ENCODE measurements at regions not wholly inside any gene's neighbourhood (a gene's known extent, or its start where the extent isn't known, plus 50 kb on each side); places are given as distances from the start of the nearest gene placed in this dataset.

GRCh38 chr11:33620423-33621171 lies 80.0 kb downstream of the C11orf91 start:
- FAIRE-seq (no peak), DNase-seq (peak in 1 of 5 donors; percentile 32)
- Histone ChIP-seq H3K4me1 (ENCODE audit: control insufficient read depth in 2 of 3, insufficient read depth in 2 of 3, low read depth in 1 of 3, low read length in 3 of 3) (no peaks in the 10 kb centered on the region), H3K9ac (ENCODE audit: low read length in 3 of 3) (no peak overlapping the region), H3K9me3 (ENCODE audit: control insufficient read depth in 2 of 3, insufficient read depth in 1 of 3, low read length in 3 of 3) (no peaks in the 10 kb centered on the region), H3K27me3 (ENCODE audit: control insufficient read depth, insufficient read depth, low read length) (no peaks in the 10 kb centered on the region), H3K27ac (ENCODE audit: low read depth in 2 of 2, low read length in 2 of 2) (no peak overlapping the region), H3K4me3 (ENCODE audit: low read length in 3 of 3) (no peak overlapping the region), H3K36me3 (ENCODE audit: control insufficient read depth in 2 of 3, insufficient read depth in 3 of 3, low read length in 3 of 3) (no peaks in the 10 kb centered on the region)
- intact Hi-C loops (cut with DNase I): no loop called here
- TF ChIP-seq, protein P1, sequence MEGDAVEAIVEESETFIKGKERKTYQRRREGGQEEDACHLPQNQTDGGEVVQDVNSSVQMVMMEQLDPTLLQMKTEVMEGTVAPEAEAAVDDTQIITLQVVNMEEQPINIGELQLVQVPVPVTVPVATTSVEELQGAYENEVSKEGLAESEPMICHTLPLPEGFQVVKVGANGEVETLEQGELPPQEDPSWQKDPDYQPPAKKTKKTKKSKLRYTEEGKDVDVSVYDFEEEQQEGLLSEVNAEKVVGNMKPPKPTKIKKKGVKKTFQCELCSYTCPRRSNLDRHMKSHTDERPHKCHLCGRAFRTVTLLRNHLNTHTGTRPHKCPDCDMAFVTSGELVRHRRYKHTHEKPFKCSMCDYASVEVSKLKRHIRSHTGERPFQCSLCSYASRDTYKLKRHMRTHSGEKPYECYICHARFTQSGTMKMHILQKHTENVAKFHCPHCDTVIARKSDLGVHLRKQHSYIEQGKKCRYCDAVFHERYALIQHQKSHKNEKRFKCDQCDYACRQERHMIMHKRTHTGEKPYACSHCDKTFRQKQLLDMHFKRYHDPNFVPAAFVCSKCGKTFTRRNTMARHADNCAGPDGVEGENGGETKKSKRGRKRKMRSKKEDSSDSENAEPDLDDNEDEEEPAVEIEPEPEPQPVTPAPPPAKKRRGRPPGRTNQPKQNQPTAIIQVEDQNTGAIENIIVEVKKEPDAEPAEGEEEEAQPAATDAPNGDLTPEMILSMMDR (IDR thresholded peaks at IDR 0.05; ENCODE audit: borderline replicate concordance, extremely low read depth, insufficient read depth): no peak

GRCh38 chr11:33618956-33619355 lies 81.7 kb downstream of the C11orf91 start:
- no peak overlapping the region for H3K9ac ChIP-seq (ENCODE audit: low read length in 3 of 3)
- FAIRE-seq: no peak
- H3K36me3 ChIP-seq (ENCODE audit: control insufficient read depth in 2 of 3, insufficient read depth in 3 of 3, low read length in 3 of 3): no peaks in the 10 kb centered on the region
- H3K4me3 ChIP-seq (ENCODE audit: low read length in 3 of 3): no peak overlapping the region
- H3K4me1 ChIP-seq (ENCODE audit: control insufficient read depth in 2 of 3, insufficient read depth in 2 of 3, low read depth in 1 of 3, low read length in 3 of 3): no peaks in the 10 kb centered on the region
- H3K27ac ChIP-seq (ENCODE audit: low read depth in 2 of 2, low read length in 2 of 2): no peak overlapping the region
- H3K27me3 ChIP-seq (ENCODE audit: control insufficient read depth, insufficient read depth, low read length): no peaks in the 10 kb centered on the region
- no peaks in the 10 kb centered on the region for H3K9me3 ChIP-seq (ENCODE audit: control insufficient read depth in 2 of 3, insufficient read depth in 1 of 3, low read length in 3 of 3)
- DNase-seq: no peak
- TF ChIP-seq, protein P1 (IDR thresholded peaks at IDR 0.05; ENCODE audit: borderline replicate concordance, extremely low read depth, insufficient read depth): no peak
- intact Hi-C loops (cut with DNase I): no loop called here

GRCh38 chr11:33618351-33618710 lies 82.3 kb downstream of the C11orf91 start:
- no peaks in the 10 kb centered on the region for H3K27me3 ChIP-seq (ENCODE audit: control insufficient read depth, insufficient read depth, low read length)
- FAIRE-seq (no peak), DNase-seq (no peak)
- TF ChIP-seq, protein P1 (IDR thresholded peaks at IDR 0.05; ENCODE audit: borderline replicate concordance, extremely low read depth, insufficient read depth): no peak
- H3K9ac ChIP-seq (ENCODE audit: low read length in 3 of 3): no peak overlapping the region
- no peaks in the 10 kb centered on the region for H3K4me1 ChIP-seq (ENCODE audit: control insufficient read depth in 2 of 3, insufficient read depth in 2 of 3, low read depth in 1 of 3, low read length in 3 of 3)
- no peak overlapping the region for H3K27ac ChIP-seq (ENCODE audit: low read depth in 2 of 2, low read length in 2 of 2)
- no peaks in the 10 kb centered on the region for H3K9me3 ChIP-seq (ENCODE audit: control insufficient read depth in 2 of 3, insufficient read depth in 1 of 3, low read length in 3 of 3)
- H3K4me3 ChIP-seq (ENCODE audit: low read length in 3 of 3): no peak overlapping the region
- intact Hi-C loops (cut with DNase I): no loop called here
- H3K36me3 ChIP-seq (ENCODE audit: control insufficient read depth in 2 of 3, insufficient read depth in 3 of 3, low read length in 3 of 3): no peaks in the 10 kb centered on the region
